ENCODE measurements at regions not wholly inside any gene's neighbourhood (a gene's known extent, or its start where the extent isn't known, plus 50 kb on each side); places are given as distances from the start of the nearest gene placed in this dataset.

GRCh38 chr9:135216236-135216635 lies 128.8 kb downstream of the OLFM1 start:
- no peak for TF ChIP-seq CTCF (IDR thresholded peaks at IDR 0.05; ENCODE audit: insufficient read depth, low read length)
- no peak for TF ChIP-seq REST (IDR thresholded peaks at IDR 0.05; ENCODE audit: insufficient replicate concordance, low read depth)
